ENCODE measurements at regions not wholly inside any gene's neighbourhood (a gene's known extent, or its start where the extent isn't known, plus 50 kb on each side); places are given as distances from the start of the nearest gene placed in this dataset.

GRCh38 chr16:11412175-11412904, 67.1 kb downstream of the RMI2 start:
- TF ChIP-seq CTCF (IDR thresholded peaks at IDR 0.05; ENCODE audit: low read length) = no peak
- no peak for TF ChIP-seq EZH2phosphoT487 (IDR thresholded peaks at IDR 0.05; ENCODE audit: low read length)

Data from MM.1S (cell line).